ENCODE measurements at regions not wholly inside any gene's neighbourhood (a gene's known extent, or its start where the extent isn't known, plus 50 kb on each side); places are given as distances from the start of the nearest gene placed in this dataset.

DNA sequence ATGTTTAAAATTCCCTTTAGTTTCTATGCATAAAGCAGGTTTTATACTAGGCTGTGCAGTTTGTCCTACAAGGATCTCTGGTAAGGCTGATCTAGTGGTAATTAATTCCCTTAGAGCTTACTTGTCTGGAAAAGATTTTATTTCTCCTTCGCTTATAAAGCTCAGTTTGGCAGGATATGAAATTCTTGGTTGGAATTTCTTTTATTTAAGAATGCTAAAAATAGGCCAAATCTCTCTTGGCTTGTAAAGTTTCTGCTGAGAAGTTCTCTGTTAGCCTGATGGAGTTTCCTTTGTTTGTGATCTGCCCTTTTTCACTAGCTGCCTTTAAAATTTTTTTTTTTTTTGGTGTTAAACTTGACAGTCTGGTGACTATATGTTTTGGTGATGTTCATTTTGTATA is 237.1 kb upstream of the TLE4 start:
- no peak for TF ChIP-seq EZH2 (IDR thresholded peaks at IDR 0.05; ENCODE audit: borderline replicate concordance, low read depth, low read length, poor library complexity, severe bottlenecking)
- TF ChIP-seq, protein P1, sequence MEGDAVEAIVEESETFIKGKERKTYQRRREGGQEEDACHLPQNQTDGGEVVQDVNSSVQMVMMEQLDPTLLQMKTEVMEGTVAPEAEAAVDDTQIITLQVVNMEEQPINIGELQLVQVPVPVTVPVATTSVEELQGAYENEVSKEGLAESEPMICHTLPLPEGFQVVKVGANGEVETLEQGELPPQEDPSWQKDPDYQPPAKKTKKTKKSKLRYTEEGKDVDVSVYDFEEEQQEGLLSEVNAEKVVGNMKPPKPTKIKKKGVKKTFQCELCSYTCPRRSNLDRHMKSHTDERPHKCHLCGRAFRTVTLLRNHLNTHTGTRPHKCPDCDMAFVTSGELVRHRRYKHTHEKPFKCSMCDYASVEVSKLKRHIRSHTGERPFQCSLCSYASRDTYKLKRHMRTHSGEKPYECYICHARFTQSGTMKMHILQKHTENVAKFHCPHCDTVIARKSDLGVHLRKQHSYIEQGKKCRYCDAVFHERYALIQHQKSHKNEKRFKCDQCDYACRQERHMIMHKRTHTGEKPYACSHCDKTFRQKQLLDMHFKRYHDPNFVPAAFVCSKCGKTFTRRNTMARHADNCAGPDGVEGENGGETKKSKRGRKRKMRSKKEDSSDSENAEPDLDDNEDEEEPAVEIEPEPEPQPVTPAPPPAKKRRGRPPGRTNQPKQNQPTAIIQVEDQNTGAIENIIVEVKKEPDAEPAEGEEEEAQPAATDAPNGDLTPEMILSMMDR (conservative IDR thresholded peaks at IDR 0.05; ENCODE audit: low read depth, low read length) = no peak

Data from A673 (cell line).